ENCODE measurements at regions not wholly inside any gene's neighbourhood (a gene's known extent, or its start where the extent isn't known, plus 50 kb on each side); places are given as distances from the start of the nearest gene placed in this dataset.

- DNase-seq = no peak
These were observed 122.2 kb downstream of the ACTL8 start for GRCh38 chr1:17877316-17877715.

DNA sequence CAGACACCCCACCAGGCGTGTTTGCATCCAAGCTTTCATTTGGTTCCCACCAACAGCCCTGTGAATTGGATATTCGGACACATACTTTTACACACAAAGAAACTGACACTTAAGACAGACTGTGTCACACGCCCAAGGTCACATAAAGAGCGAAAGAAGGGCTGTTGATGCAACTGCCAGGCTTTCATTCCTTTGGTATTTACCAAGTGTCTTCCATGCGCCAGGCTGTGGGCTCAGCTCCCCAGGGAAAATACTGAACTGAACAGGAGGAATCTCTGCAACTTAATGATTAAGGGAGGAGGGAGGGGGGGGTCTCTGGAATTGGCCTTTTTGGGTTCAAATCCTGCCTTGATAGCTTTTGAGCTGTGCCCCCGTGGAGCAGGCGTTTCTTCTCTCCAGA, 122.8 kb downstream of the ACTL8 start:
- no peak for DNase-seq

DNA sequence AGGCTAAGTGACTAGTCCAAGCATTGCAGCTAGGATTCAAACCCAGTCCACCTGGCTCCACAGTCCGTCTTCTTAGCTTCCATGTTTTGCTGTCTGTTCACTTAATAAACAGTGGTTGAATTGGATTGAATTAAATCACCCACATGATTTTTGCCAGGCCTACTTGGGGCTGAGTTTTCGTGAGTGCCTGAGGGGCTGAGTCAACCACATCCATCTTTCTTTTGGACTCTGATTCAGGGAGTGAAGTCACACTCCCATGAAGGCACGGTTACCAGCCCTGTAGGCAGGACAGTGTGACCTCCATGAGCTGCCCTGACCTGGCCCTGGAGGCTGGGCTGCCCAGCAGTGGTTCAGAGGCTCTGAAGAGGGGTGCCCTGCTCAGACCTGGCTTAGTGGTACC, 123.7 kb downstream of the ACTL8 start:
- no peak for DNase-seq

GRCh38 chr1:17880449-17880848, 125.3 kb downstream of the ACTL8 start:
- no peak for DNase-seq

DNA sequence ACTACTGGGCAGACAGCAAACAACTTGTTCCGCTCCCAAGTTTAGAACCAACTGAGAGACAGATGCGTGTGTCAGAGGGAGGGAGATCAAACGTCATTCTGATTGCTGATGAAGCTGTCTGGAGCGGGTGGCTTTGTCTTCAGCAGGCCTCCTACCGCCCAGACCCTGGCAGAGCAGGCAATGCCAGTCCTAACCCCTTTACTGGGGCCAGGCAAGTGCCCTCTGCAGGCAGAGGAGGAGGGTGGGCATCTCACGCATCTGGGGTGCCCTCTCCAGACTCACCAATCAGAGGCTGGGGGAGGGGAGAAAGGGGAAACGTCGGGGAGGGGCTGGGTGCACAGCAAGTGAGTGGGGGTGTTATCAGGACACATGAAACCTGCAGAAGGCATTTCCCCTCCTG, 126.6 kb downstream of the ACTL8 start:
- no peak for DNase-seq

- DNase-seq = no peak
These were observed 128.0 kb downstream of the ACTL8 start for GRCh38 chr1:17883136-17883535.

- no peak for DNase-seq
These were observed 128.7 kb downstream of the ACTL8 start for GRCh38 chr1:17883662-17884395.

- no peak for DNase-seq
These were observed 130.7 kb downstream of the ACTL8 start for GRCh38 chr1:17885663-17886320.

DNA sequence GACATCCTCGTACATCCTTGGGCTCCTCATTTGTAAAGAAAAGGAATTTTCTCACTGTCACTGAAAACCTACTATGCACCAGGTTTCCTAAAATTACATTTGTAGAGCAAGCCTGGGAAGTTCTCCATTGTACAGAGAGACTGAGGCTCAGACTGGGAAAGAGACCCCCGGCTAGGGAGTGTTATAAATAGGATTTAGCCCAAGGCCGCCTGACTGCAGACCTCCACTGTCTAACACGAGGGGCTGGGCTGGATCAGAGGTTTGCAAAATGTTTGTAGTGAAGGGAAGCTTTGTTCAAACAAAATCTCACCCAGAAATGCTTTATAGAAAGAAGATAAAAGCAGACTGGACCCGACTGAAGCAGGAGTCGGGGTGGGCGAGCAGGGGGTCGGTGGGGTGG, 131.3 kb downstream of the ACTL8 start:
- DNase-seq = no peak

- DNase-seq = no peak
These were observed 131.8 kb downstream of the ACTL8 start for GRCh38 chr1:17886838-17887441.

- no peak for DNase-seq
These were observed 132.7 kb downstream of the ACTL8 start for GRCh38 chr1:17887661-17888371.

- DNase-seq = no peak
These were observed 135.1 kb downstream of the ACTL8 start for GRCh38 chr1:17890056-17890814.

DNA sequence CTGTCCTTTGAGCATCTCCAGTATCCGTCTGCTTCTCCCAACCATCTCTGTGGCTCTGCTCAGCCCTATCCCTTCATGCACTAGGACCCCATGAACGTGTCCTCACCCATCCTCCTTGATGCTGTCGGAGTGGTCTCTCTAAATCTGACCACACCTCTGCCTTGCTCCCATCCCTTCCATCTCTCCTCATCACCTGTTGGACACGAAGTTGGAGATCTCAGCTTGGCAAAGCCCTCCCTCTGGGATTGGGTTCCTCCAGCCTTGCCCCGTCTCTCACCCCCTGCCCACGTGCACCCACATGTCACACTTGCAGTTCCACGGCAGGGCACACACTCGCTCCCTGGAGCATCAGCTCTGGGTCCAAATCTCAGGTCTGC, 135.7 kb downstream of the ACTL8 start:
- DNase-seq = no peak

- no peak for DNase-seq
These were observed 136.3 kb downstream of the ACTL8 start for GRCh38 chr1:17891205-17892110.

GRCh38 chr1:17892225-17892624, 137.1 kb downstream of the ACTL8 start:
- no peak for DNase-seq

DNA sequence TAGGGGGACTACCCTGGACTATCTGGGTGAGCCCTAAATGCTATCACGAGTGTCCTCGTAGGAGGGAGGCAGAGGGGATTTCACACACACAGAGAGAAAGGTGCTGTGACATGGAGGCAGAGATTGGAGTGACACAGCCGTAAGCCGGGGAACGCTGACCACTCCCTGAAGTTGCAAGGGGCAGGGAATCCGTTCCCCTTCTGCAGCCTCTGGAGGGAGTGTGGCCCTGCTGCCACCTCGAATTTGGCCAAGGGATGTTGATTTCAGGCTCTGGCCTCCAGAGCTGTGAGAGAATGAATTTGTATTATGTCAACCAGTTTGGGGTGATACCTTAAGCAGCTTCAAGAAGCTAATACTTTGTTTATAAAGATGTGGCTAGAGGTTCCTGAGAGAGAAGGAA, 137.7 kb downstream of the ACTL8 start:
- no peak for DNase-seq

DNA sequence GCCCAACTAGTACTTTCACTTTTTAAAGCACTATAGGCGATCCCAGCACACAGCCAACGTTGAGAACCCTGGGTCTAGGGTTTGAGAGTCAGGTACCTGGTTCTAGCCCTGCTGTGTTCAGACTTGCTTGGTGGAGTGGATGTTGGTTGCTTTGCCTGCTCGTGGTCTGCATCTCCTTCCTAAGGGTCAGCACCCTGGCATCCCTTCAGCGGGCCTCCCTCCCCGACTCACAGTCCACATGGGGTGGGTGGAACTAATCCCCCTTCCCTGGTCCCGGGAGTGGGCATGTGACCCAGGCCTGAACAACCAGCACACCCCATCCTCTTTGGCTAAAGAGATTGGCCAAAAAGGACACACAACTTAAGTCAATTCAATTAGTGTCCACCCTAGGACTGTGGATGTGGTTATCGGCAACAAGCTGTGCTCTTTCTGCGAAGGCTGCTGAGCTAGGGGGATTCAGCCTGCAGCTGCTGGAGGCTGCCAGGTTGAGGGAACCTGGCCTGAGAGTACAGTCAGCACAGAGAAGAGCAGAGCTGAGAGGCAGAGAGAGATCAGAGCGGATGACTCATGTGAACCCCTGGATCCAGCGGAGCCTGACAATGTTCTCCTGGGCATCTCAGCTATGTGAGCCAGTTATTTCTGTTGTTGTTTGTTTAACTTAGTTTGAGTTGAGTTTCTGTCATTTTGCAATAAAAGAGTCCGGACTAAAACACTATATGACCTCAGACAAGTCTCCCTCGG, 138.9 kb downstream of the ACTL8 start:
- no peak for DNase-seq

DNA sequence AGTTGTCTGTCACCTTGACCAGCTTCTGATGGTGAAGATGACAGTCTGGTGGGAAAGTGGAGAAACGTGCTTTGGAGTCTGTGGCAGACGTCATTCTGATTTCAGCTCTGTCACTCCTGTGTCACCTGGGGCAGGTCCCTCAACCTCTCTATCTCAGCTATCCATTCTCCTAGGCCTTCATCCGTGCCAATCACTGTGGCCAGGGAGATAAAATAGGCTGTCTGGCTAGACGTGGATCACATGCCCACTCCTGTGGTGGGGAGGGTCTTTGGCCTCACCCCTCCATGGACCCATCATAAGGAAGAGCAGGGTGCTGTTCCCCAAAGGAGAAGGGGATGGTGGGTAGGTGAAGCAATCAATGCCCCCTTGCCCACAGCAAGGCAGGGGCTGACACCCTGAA, 140.3 kb downstream of the ACTL8 start:
- DNase-seq = no peak

GRCh38 chr1:17895986-17896385, 140.9 kb downstream of the ACTL8 start:
- DNase-seq = no peak

- no peak for DNase-seq
These were observed 148.3 kb downstream of the ACTL8 start for GRCh38 chr1:17903386-17903785.

Measured in renal pelvis (tissue), 1 donor.